ENCODE measurements at regions not wholly inside any gene's neighbourhood (a gene's known extent, or its start where the extent isn't known, plus 50 kb on each side); places are given as distances from the start of the nearest gene placed in this dataset.

DNA sequence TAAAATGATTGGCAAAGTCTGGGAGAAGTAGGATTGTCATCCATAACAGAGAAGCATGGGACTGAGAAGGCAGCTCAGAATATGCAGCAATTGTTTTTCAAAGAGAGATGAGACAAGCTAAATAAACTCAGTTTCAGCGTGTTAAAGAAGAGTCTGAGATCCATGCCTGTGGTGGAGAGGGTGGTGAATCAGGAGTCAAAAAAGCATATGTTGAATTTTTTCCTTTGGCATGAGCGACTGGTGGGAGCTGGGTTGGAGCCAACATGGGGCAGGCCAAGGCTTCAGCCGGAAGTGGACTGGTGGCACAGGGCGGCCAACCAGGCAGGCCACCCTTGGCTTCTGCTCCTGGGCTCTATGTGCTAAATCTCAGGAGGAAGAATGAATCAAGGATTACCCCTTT is 102.0 kb downstream of the SST start:
- TF ChIP-seq, protein P1, sequence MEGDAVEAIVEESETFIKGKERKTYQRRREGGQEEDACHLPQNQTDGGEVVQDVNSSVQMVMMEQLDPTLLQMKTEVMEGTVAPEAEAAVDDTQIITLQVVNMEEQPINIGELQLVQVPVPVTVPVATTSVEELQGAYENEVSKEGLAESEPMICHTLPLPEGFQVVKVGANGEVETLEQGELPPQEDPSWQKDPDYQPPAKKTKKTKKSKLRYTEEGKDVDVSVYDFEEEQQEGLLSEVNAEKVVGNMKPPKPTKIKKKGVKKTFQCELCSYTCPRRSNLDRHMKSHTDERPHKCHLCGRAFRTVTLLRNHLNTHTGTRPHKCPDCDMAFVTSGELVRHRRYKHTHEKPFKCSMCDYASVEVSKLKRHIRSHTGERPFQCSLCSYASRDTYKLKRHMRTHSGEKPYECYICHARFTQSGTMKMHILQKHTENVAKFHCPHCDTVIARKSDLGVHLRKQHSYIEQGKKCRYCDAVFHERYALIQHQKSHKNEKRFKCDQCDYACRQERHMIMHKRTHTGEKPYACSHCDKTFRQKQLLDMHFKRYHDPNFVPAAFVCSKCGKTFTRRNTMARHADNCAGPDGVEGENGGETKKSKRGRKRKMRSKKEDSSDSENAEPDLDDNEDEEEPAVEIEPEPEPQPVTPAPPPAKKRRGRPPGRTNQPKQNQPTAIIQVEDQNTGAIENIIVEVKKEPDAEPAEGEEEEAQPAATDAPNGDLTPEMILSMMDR (IDR thresholded peaks at IDR 0.05; ENCODE audit: low read depth, low read length, poor library complexity, severe bottlenecking) = no peak
- TF ChIP-seq EZH2phosphoT487 (IDR thresholded peaks at IDR 0.05; ENCODE audit: borderline replicate concordance, low read length) = no peak

Data from DOHH2 (cell line).